Activated CD4-positive, alpha-beta T cell treated with anti-CD3 and anti-CD28 coated beads for 36 hours (primary cell): ENCODE measurements at regions not wholly inside any gene's neighbourhood (a gene's known extent, or its start where the extent isn't known, plus 50 kb on each side); places are given as distances from the start of the nearest gene placed in this dataset.
"Not testable (repeated sequence)": the region's sequence is repeated elsewhere in the genome, so short reads cannot be mapped to it uniquely, and the experiment has no call there.

Source experiments
- ATAC-seq: fragments of 200-7000 bp; cut with Tn5 transposase; one replicate; pipeline ENCODE4 v1.10.0; 2021; ENCODE audit warnings: mild to moderate bottlenecking, moderate library complexity
- CTCF ChIA-PET: fragments of 350-600 bp; sonication (Branson Sonifier 250); formaldehyde crosslinking; loops from one replicate; lab custom pipeline; 2021; ENCODE audit warnings: antibody characterized with exemption; lab: Charles Lee
- POLR2A ChIA-PET: fragments of 350-600 bp; sonication (Branson Sonifier 250); formaldehyde crosslinking; loops from one replicate; lab custom pipeline; 2021; ENCODE audit warnings: antibody characterized with exemption, inconsistent platforms; lab: Charles Lee
- DNase-seq: peaks from one replicate; pipeline ENCODE4 v3.0.0-alpha.2; 2020
- H3K27ac Mint-ChIP-seq: one replicate; pipeline ENCODE4 v1.8.0; 2021; ENCODE audit warnings: mixed read lengths
- H3K27me3 Mint-ChIP-seq: one replicate; pipeline ENCODE4 v1.8.0; 2021; ENCODE audit warnings: mixed read lengths
- H3K36me3 Mint-ChIP-seq: one replicate; pipeline ENCODE4 v1.8.0; 2021; ENCODE audit warnings: low read depth, mixed read lengths
- H3K4me1 Mint-ChIP-seq: one replicate; pipeline ENCODE4 v1.8.0; 2021; ENCODE audit warnings: mixed read lengths
- H3K4me3 Mint-ChIP-seq: one replicate; pipeline ENCODE4 v1.8.0; 2021; ENCODE audit warnings: mild to moderate bottlenecking, moderate library complexity, mixed read lengths
- H3K9me3 Mint-ChIP-seq: one replicate; pipeline ENCODE4 v1.8.0; 2021; ENCODE audit warnings: low read depth, mixed read lengths
- intact Hi-C, 2 experiments: fragments of 100-400 bp; cut with DNase I in 1 of 2; cut with micrococcal nuclease in 1 of 2; formaldehyde crosslinking; loops; one replicate each; pipeline versions ENCODE4 v1.14.2 to v1.15.1; 2022 to 2024; cut with DNase I, micrococcal nuclease

GRCh38 chr6:21335591-21335990 is 258.0 kb upstream of the SOX4 start:
- Mint-ChIP-seq H3K9me3 (peaks cover 2% of the 10 kb centered on the region), H3K36me3 (no peaks in the 10 kb centered on the region), H3K4me1 (no peaks in the 10 kb centered on the region), H3K4me3 (no peak overlapping the region), H3K27me3 (peaks cover 2% of the 10 kb centered on the region), H3K27ac (no peak overlapping the region)
- intact Hi-C loops, result no loop called here
- ChIA-PET POLR2A (no interaction called here), CTCF (interaction anchor here (0.7 to 0.9 kb wide), 2 partner anchors 23 to 521 kb away, joined by 3 to 4 read pairs; no protein-coding TSS in a partner anchor)
- ATAC-seq (no peak), DNase-seq (no peak)

GRCh38 chr6:21337263-21337662 is 256.3 kb upstream of the SOX4 start:
- Mint-ChIP-seq H3K27me3 (peaks cover 2% of the 10 kb centered on the region), H3K27ac (no peak overlapping the region), H3K36me3 (no peaks in the 10 kb centered on the region), H3K9me3 (peaks cover 2% of the 10 kb centered on the region), H3K4me3 (no peak overlapping the region), H3K4me1 (no peaks in the 10 kb centered on the region)
- ATAC-seq (no peak), DNase-seq (no peak)
- ChIA-PET POLR2A (no interaction called here), CTCF (interaction anchor here (1.2 kb wide), 1 partner anchor 8 kb away, joined by 3 read pairs; no protein-coding TSS in a partner anchor)
- intact Hi-C loops, result no loop called here

- Mint-ChIP-seq H3K27me3 (peaks cover 4% of the 10 kb centered on the region), H3K4me3 (no peak overlapping the region), H3K36me3 (no peaks in the 10 kb centered on the region), H3K9me3 (peaks cover 2% of the 10 kb centered on the region), H3K27ac (no peak overlapping the region), H3K4me1 (no peaks in the 10 kb centered on the region)
- no peak for ATAC-seq
- POLR2A ChIA-PET, result no interaction called here
- intact Hi-C loops, result no loop called here
- DNase-seq, result no peak
- CTCF ChIA-PET, result no interaction called here
These were observed 253.0 kb upstream of the SOX4 start for GRCh38 chr6:21340573-21340972.

- no peak overlapping the region for H3K27ac Mint-ChIP-seq
- peaks cover 2% of the 10 kb centered on the region for H3K9me3 Mint-ChIP-seq
- no peaks in the 10 kb centered on the region for H3K4me1 Mint-ChIP-seq
- DNase-seq, result no peak
- H3K4me3 Mint-ChIP-seq, result no peak overlapping the region
- ATAC-seq, result no peak
- H3K27me3 Mint-ChIP-seq, result peaks cover 4% of the 10 kb centered on the region
- ChIA-PET POLR2A (no interaction called here), CTCF (no interaction called here)
- intact Hi-C loops, result no loop called here
- H3K36me3 Mint-ChIP-seq, result no peaks in the 10 kb centered on the region
These were observed 251.6 kb upstream of the SOX4 start for GRCh38 chr6:21341910-21342309.

GRCh38 chr6:21342501-21342900 is 251.1 kb upstream of the SOX4 start:
- ChIA-PET CTCF (no interaction called here), POLR2A (no interaction called here)
- intact Hi-C loops, result no loop called here
- no peaks in the 10 kb centered on the region for H3K4me1 Mint-ChIP-seq
- H3K27me3 Mint-ChIP-seq, result peaks cover 2% of the 10 kb centered on the region
- DNase-seq (no peak), ATAC-seq (no peak)
- no peaks in the 10 kb centered on the region for H3K36me3 Mint-ChIP-seq
- no peak overlapping the region for H3K4me3 Mint-ChIP-seq
- no peak overlapping the region for H3K27ac Mint-ChIP-seq
- H3K9me3 Mint-ChIP-seq, result no peaks in the 10 kb centered on the region

GRCh38 chr6:21345704-21346103 is 247.8 kb upstream of the SOX4 start:
- not testable (repeated sequence) for H3K4me3 Mint-ChIP-seq, ATAC-seq

GRCh38 chr6:21348146-21348503 is 245.4 kb upstream of the SOX4 start:
- Mint-ChIP-seq H3K27ac (no peak overlapping the region), H3K4me3 (no peak overlapping the region), H3K4me1 (no peaks in the 10 kb centered on the region), H3K27me3 (peaks cover 2% of the 10 kb centered on the region), H3K36me3 (no peaks in the 10 kb centered on the region), H3K9me3 (no peaks in the 10 kb centered on the region)
- POLR2A ChIA-PET, result no interaction called here
- CTCF ChIA-PET, result no interaction called here
- no peak for DNase-seq
- intact Hi-C loops, result no loop called here
- ATAC-seq, result no peak

More at GRCh38 chr6:21345704-21346103, 247.8 kb upstream of the SOX4 start:
- H3K36me3 Mint-ChIP-seq, H3K4me1 Mint-ChIP-seq, H3K27me3 Mint-ChIP-seq, DNase-seq, H3K27ac Mint-ChIP-seq, POLR2A ChIA-PET, H3K9me3 Mint-ChIP-seq, intact Hi-C loops, CTCF ChIA-PET: not testable (repeated sequence)

- no peaks in the 10 kb centered on the region for H3K36me3 Mint-ChIP-seq
- intact Hi-C loops, result no loop called here
- H3K4me3 Mint-ChIP-seq, result no peak overlapping the region
- no peak overlapping the region for H3K27ac Mint-ChIP-seq
- CTCF ChIA-PET, result no interaction called here
- POLR2A ChIA-PET, result no interaction called here
- no peak for DNase-seq
- ATAC-seq, result no peak
- H3K4me1 Mint-ChIP-seq, result no peaks in the 10 kb centered on the region
- no peaks in the 10 kb centered on the region for H3K9me3 Mint-ChIP-seq
- H3K27me3 Mint-ChIP-seq, result peaks cover 2% of the 10 kb centered on the region
These were observed 244.9 kb upstream of the SOX4 start for GRCh38 chr6:21348504-21349195.

GRCh38 chr6:21349834-21350233 is 243.7 kb upstream of the SOX4 start:
- intact Hi-C loops, result no loop called here
- POLR2A ChIA-PET, result no interaction called here
- peaks cover 2% of the 10 kb centered on the region for H3K27me3 Mint-ChIP-seq
- no peak overlapping the region for H3K4me3 Mint-ChIP-seq
- no peak for DNase-seq
- CTCF ChIA-PET, result no interaction called here
- H3K27ac Mint-ChIP-seq, result no peak overlapping the region
- H3K9me3 Mint-ChIP-seq, result no peaks in the 10 kb centered on the region
- H3K4me1 Mint-ChIP-seq, result no peaks in the 10 kb centered on the region
- ATAC-seq, result no peak
- H3K36me3 Mint-ChIP-seq, result no peaks in the 10 kb centered on the region

- no peak overlapping the region for H3K27ac Mint-ChIP-seq
These were observed 242.6 kb upstream of the SOX4 start for GRCh38 chr6:21350926-21351325.

GRCh38 chr6:21352131-21352530 is 241.4 kb upstream of the SOX4 start:
- DNase-seq (no peak), ATAC-seq (no peak)
- Mint-ChIP-seq H3K4me3 (no peak overlapping the region), H3K27ac (no peak overlapping the region), H3K4me1 (no peaks in the 10 kb centered on the region), H3K36me3 (no peaks in the 10 kb centered on the region), H3K9me3 (no peaks in the 10 kb centered on the region), H3K27me3 (no peaks in the 10 kb centered on the region)
- CTCF ChIA-PET, result no interaction called here
- POLR2A ChIA-PET, result no interaction called here
- intact Hi-C loops, result no loop called here

More at GRCh38 chr6:21350926-21351325, 242.6 kb upstream of the SOX4 start:
- Mint-ChIP-seq H3K36me3 (no peaks in the 10 kb centered on the region), H3K9me3 (no peaks in the 10 kb centered on the region), H3K4me3 (no peak overlapping the region), H3K27me3 (no peaks in the 10 kb centered on the region), H3K4me1 (no peaks in the 10 kb centered on the region)
- ATAC-seq (no peak), DNase-seq (no peak)
- intact Hi-C loops, result no loop called here
- ChIA-PET CTCF (no interaction called here), POLR2A (no interaction called here)

- H3K9me3 Mint-ChIP-seq, result no peaks in the 10 kb centered on the region
- no peak overlapping the region for H3K4me3 Mint-ChIP-seq
- H3K36me3 Mint-ChIP-seq, result no peaks in the 10 kb centered on the region
- DNase-seq (no peak), ATAC-seq (no peak)
- intact Hi-C loops, result no loop called here
- ChIA-PET POLR2A (no interaction called here), CTCF (no interaction called here)
- H3K4me1 Mint-ChIP-seq, result no peaks in the 10 kb centered on the region
- no peak overlapping the region for H3K27ac Mint-ChIP-seq
- no peaks in the 10 kb centered on the region for H3K27me3 Mint-ChIP-seq
These were observed 238.7 kb upstream of the SOX4 start for GRCh38 chr6:21354805-21355238.
